C4-2B (cell line): ENCODE measurements at regions not wholly inside any gene's neighbourhood (a gene's known extent, or its start where the extent isn't known, plus 50 kb on each side); places are given as distances from the start of the nearest gene placed in this dataset.

Experiments used
- H3K27ac ChIP-seq: fragments of 450-650 bp; 2 replicates; pipeline ENCODE4 v1.5.1; 2017
- ZFX ChIP-seq: fragments of 450-650 bp; IDR thresholded peaks from 2 replicates; pipeline ENCODE4 v1.6.1; 2017
- TF ChIP-seq, protein P1 (sequence below): fragments of 450-650 bp; conservative IDR thresholded peaks from 2 replicates; pipeline ENCODE4 v1.5.1; 2017; ENCODE audit warnings: mild to moderate bottlenecking

- no peak overlapping the region for H3K27ac ChIP-seq
- TF ChIP-seq, protein P1, sequence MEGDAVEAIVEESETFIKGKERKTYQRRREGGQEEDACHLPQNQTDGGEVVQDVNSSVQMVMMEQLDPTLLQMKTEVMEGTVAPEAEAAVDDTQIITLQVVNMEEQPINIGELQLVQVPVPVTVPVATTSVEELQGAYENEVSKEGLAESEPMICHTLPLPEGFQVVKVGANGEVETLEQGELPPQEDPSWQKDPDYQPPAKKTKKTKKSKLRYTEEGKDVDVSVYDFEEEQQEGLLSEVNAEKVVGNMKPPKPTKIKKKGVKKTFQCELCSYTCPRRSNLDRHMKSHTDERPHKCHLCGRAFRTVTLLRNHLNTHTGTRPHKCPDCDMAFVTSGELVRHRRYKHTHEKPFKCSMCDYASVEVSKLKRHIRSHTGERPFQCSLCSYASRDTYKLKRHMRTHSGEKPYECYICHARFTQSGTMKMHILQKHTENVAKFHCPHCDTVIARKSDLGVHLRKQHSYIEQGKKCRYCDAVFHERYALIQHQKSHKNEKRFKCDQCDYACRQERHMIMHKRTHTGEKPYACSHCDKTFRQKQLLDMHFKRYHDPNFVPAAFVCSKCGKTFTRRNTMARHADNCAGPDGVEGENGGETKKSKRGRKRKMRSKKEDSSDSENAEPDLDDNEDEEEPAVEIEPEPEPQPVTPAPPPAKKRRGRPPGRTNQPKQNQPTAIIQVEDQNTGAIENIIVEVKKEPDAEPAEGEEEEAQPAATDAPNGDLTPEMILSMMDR, result no peak
- TF ChIP-seq ZFX, result no peak
Observed at GRCh38 chr17:72308744-72309385, 188.0 kb downstream of the SOX9 start.

DNA sequence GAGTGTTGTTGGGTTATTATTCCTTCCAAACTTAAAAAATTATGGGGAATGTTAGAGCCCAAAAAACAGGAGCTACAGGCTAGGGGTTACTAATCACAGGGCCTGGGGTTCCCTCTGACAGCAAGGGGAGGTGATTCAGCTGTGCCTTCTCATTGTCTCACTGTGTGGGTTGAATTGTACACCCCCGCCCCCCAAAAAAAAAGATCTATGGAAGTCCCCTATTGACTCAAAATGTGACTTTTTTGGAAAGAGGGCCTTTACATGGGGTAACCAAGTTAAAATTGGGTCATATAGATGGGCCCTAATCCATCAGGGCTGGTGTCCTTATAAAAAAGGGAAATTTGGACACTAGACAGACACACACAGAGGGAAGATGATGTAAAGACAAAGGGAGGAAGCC is 190.2 kb downstream of the SOX9 start:
- no peak overlapping the region for H3K27ac ChIP-seq
- TF ChIP-seq ZFX, result no peak
- TF ChIP-seq, protein P1, result no peak

GRCh38 chr17:72315122-72315913 is 194.5 kb downstream of the SOX9 start:
- no peak overlapping the region for H3K27ac ChIP-seq
- no peak for TF ChIP-seq ZFX
- TF ChIP-seq, protein P1, result no peak

GRCh38 chr17:72318131-72318530 is 197.3 kb downstream of the SOX9 start:
- no peak overlapping the region for H3K27ac ChIP-seq

DNA sequence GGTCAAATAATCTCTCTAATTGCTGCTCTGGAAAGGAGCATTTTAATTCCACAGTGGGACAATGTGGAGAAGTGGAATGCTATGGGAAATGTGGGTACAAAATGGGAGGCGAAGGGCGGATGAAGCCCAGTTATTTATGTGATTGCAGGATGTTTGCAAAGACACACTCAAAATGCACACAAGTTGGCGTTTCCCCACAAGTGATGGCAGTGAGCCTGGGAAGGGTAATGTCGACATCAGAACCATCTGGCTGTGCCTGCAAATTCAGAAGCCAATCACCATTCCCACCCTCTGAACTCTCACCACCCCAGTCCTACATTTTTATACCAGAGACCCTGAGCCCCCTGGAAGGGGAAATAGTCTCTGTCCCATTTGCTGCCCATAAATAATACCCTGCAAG is 201.1 kb downstream of the SOX9 start:
- H3K27ac ChIP-seq, result no peak overlapping the region
- TF ChIP-seq, protein P1, result no peak
- TF ChIP-seq ZFX, result no peak

More at GRCh38 chr17:72318131-72318530, 197.3 kb downstream of the SOX9 start:
- TF ChIP-seq ZFX, result no peak
- TF ChIP-seq, protein P1, result no peak

- no peak overlapping the region for H3K27ac ChIP-seq
- no peak for TF ChIP-seq ZFX
- TF ChIP-seq, protein P1, result no peak
Observed at GRCh38 chr17:72332367-72332766, 211.5 kb downstream of the SOX9 start.

DNA sequence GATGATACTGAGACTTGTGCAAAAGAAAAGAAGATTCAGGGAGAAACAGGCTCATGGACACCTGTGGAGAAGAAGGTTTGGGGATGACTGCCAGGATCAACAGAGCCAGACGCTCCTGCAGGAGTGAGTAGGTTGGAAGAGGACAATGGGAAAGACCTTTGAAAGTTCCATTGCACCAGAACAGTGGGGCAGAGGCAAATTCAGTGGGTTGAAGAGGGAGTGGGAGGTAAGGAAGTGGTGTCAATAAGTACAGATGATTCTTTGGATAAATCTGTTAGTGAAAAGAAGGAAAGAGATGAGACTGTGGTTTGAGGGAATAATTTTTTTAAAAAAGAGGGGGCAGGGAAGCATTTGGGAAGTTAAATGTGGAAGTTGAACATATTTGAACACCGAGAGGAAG is 212.8 kb downstream of the SOX9 start:
- no peak for TF ChIP-seq ZFX
- TF ChIP-seq, protein P1, result no peak
- H3K27ac ChIP-seq, result no peak overlapping the region
